OCI-LY1 (cell line): ENCODE measurements at regions not wholly inside any gene's neighbourhood (a gene's known extent, or its start where the extent isn't known, plus 50 kb on each side); places are given as distances from the start of the nearest gene placed in this dataset.

ENCODE experiments used
- EZH2 ChIP-seq: fragments of 200-600 bp; sonication (generic), shearing (Covaris generic); IDR thresholded peaks from 2 replicates; pipeline ENCODE4 v1.8.0; 2017; ENCODE audit warnings: borderline replicate concordance, mixed run types, mild to moderate bottlenecking, antibody characterized with exemption, low read length, moderate library complexity, mixed read lengths
- TF ChIP-seq, protein P1 (sequence below): fragments of 200-600 bp; sonication (generic), shearing (Covaris generic); IDR thresholded peaks from 2 replicates; pipeline ENCODE4 v1.5.1; 2017; ENCODE audit warnings: mild to moderate bottlenecking, antibody characterized with exemption, low read length, moderate library complexity, mixed read lengths

DNA sequence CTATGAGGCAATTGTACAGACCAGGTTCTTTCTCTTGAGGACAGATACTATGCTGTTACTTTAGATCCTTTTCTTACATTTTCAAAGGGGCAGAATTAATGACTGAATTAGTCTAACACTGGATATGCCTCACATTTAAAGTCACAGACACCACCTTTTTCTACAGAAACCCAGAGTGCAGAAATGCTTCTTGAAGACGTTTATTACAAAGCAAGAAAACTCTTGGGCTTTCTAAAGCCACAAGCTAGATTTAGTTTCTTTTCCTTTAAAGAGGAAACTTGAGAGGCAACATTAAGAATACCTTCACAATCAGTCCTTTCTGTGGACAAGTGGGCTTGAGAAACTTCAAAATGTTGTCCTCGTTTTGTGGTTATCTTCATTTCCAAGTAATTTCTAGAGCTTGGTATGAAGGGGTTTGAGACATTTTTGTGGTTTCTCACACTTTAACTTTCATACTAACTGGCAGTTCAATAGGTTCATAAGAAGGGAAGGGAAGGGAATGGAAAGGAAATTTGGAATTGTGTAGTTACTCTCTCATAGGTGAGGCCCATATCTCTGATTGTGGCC lies 527.4 kb downstream of the RASEF start:
- TF ChIP-seq, protein P1, sequence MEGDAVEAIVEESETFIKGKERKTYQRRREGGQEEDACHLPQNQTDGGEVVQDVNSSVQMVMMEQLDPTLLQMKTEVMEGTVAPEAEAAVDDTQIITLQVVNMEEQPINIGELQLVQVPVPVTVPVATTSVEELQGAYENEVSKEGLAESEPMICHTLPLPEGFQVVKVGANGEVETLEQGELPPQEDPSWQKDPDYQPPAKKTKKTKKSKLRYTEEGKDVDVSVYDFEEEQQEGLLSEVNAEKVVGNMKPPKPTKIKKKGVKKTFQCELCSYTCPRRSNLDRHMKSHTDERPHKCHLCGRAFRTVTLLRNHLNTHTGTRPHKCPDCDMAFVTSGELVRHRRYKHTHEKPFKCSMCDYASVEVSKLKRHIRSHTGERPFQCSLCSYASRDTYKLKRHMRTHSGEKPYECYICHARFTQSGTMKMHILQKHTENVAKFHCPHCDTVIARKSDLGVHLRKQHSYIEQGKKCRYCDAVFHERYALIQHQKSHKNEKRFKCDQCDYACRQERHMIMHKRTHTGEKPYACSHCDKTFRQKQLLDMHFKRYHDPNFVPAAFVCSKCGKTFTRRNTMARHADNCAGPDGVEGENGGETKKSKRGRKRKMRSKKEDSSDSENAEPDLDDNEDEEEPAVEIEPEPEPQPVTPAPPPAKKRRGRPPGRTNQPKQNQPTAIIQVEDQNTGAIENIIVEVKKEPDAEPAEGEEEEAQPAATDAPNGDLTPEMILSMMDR = no peak
- TF ChIP-seq EZH2 = no peak
